Left lung (tissue), 4 donors: ENCODE measurements at regions not wholly inside any gene's neighbourhood (a gene's known extent, or its start where the extent isn't known, plus 50 kb on each side); places are given as distances from the start of the nearest gene placed in this dataset.

Experiments
- ATAC-seq: fragments of 200-7000 bp; cut with Tn5 transposase; one replicate; pipeline ENCODE4 v1.9.1; 2020; ENCODE audit warnings: moderate library complexity
- DNase-seq, 4 donors: peaks; one replicate each; pipeline ENCODE4 v3.0.0-alpha.2; 2013 to 2020
- H3K27ac ChIP-seq, 2 donors: fragments of 200-600 bp; sonication (generic) in 1 of 2; one replicate each; pipeline versions ENCODE4 v1.5.0 to v1.8.0; 2020 to 2021
- H3K27me3 ChIP-seq, 2 donors: fragments of 200-600 bp; sonication (generic) in 1 of 2; one replicate each; pipeline versions ENCODE4 v1.5.0 to v1.8.0; 2020 to 2021
- H3K36me3 ChIP-seq, 2 donors: fragments of 200-600 bp; sonication (generic) in 1 of 2; one replicate each; pipeline versions ENCODE4 v1.5.0 to v1.8.0; 2020 to 2021
- H3K4me1 ChIP-seq, 2 donors: fragments of 200-600 bp; one replicate each; pipeline ENCODE4 v1.8.0; 2021
- H3K4me3 ChIP-seq, 2 donors: fragments of 200-600 bp; sonication (generic) in 1 of 2; one replicate each; pipeline versions ENCODE4 v1.5.0 to v1.8.0; 2020 to 2021; ENCODE audit warnings: mild to moderate bottlenecking in 1 of 2
- H3K9me3 ChIP-seq, 2 donors: fragments of 200-600 bp; sonication (generic) in 1 of 2; one replicate each; pipeline versions ENCODE4 v1.5.0 to v1.8.0; 2020 to 2021
- intact Hi-C, 2 donors: fragments of 100-400 bp; cut with DNase I; formaldehyde crosslinking; loops; one replicate each; pipeline versions ENCODE4 v1.11.2 to v1.14.2; 2022
- TF ChIP-seq, protein P1 (sequence below), 2 donors: fragments of 200-600 bp; sonication (generic) in 1 of 2; IDR thresholded peaks; one replicate each; pipeline versions ENCODE4 v1.5.0 to v1.8.0; 2021; ENCODE audit warnings: antibody characterized with exemption in 2 of 2
- donor health status: DM: no; HTN: yes; CAD: no.
- donor health status: DM: no; HTN: no; CAD: no.

DNA sequence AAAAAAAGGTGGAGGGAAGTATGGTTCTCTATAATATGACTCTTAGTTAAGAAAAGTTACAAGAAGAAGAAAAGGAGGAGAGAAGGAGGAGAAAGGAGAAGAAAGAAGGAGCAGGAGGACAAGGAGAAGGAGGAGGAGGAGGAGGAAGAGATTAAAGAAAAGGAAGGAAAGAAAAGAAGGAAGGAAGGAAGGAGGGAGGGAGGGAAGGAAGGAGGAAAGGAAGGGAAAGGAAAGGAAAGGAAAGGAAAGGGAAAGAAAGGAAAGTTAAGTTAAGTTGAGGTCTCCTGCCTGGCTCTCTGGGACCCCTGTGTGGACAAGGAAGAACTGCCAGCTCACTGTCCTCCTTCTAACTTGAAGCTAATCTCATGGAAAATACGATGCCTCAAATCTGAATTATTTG lies 429.5 kb downstream of the TSHZ3 start:
- TF ChIP-seq, protein P1, sequence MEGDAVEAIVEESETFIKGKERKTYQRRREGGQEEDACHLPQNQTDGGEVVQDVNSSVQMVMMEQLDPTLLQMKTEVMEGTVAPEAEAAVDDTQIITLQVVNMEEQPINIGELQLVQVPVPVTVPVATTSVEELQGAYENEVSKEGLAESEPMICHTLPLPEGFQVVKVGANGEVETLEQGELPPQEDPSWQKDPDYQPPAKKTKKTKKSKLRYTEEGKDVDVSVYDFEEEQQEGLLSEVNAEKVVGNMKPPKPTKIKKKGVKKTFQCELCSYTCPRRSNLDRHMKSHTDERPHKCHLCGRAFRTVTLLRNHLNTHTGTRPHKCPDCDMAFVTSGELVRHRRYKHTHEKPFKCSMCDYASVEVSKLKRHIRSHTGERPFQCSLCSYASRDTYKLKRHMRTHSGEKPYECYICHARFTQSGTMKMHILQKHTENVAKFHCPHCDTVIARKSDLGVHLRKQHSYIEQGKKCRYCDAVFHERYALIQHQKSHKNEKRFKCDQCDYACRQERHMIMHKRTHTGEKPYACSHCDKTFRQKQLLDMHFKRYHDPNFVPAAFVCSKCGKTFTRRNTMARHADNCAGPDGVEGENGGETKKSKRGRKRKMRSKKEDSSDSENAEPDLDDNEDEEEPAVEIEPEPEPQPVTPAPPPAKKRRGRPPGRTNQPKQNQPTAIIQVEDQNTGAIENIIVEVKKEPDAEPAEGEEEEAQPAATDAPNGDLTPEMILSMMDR (IDR thresholded peaks at IDR 0.05): no peak
- H3K36me3 ChIP-seq: no peaks in the 10 kb centered on the region
- ATAC-seq: no peak
- no peak for DNase-seq
- no peak overlapping the region for H3K27ac ChIP-seq
- no peaks in the 10 kb centered on the region for H3K9me3 ChIP-seq
- H3K4me3 ChIP-seq: no peak overlapping the region
- H3K27me3 ChIP-seq: peaks cover 0 to 25% of the 10 kb centered on the region in 2 donors
- no peaks in the 10 kb centered on the region for H3K4me1 ChIP-seq
- intact Hi-C loops: no loop called here

DNA sequence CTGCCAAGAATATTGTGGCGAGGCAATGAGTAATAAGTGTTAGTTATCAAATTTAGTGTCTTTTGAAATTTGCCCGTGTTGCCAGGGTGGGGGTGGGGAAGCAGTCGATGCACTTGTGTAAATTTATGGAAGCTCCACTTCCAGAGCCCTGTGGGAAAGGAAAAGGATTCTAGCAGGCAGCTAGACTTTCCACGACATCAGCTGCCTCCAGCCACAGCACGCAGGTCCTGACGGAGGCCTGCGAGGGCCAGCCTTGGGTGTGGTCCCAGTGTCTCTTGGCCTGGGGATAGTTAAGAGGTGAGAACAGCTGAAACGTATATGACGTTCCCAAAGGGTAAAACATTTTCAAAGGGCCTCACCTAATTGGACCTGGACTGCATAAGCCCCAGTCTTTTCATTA lies 433.0 kb downstream of the TSHZ3 start:
- H3K9me3 ChIP-seq: no peaks in the 10 kb centered on the region
- no peaks in the 10 kb centered on the region for H3K4me1 ChIP-seq
- no peaks in the 10 kb centered on the region for H3K36me3 ChIP-seq
- no peak overlapping the region for H3K27ac ChIP-seq
- ATAC-seq: no peak
- H3K4me3 ChIP-seq: no peak overlapping the region
- TF ChIP-seq, protein P1 (IDR thresholded peaks at IDR 0.05): no peak
- no peak for DNase-seq
- intact Hi-C loops: no loop called here
- H3K27me3 ChIP-seq: peaks cover 0 to 10% of the 10 kb centered on the region in 2 donors

DNA sequence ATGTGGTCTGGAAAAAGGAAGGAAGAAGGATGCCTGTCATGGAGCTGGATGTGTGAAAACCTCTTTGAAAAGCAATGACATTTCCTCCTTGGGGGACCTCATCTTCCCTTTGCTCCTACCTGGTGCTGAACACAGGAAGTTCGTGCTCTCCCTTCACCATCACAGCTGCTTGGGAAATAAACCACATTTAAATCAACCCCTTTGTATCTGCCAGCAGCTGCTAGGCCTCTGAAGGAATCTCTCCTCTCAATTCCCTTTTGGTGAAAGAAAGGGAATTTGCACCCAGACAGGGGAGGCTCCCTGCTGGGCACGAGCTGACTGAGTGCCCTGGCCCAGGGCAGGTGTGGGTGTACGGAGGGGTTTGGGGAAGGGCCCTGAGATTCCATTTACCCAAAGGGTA lies 437.7 kb downstream of the TSHZ3 start:
- TF ChIP-seq, protein P1 (IDR thresholded peaks at IDR 0.05): no peak
- DNase-seq (no peak), ATAC-seq (no peak)
- Histone ChIP-seq H3K27me3 (no peaks in the 10 kb centered on the region), H3K36me3 (no peaks in the 10 kb centered on the region), H3K9me3 (no peaks in the 10 kb centered on the region), H3K27ac (no peak overlapping the region), H3K4me1 (no peaks in the 10 kb centered on the region), H3K4me3 (no peak overlapping the region)
- intact Hi-C loops: no loop called here

DNA sequence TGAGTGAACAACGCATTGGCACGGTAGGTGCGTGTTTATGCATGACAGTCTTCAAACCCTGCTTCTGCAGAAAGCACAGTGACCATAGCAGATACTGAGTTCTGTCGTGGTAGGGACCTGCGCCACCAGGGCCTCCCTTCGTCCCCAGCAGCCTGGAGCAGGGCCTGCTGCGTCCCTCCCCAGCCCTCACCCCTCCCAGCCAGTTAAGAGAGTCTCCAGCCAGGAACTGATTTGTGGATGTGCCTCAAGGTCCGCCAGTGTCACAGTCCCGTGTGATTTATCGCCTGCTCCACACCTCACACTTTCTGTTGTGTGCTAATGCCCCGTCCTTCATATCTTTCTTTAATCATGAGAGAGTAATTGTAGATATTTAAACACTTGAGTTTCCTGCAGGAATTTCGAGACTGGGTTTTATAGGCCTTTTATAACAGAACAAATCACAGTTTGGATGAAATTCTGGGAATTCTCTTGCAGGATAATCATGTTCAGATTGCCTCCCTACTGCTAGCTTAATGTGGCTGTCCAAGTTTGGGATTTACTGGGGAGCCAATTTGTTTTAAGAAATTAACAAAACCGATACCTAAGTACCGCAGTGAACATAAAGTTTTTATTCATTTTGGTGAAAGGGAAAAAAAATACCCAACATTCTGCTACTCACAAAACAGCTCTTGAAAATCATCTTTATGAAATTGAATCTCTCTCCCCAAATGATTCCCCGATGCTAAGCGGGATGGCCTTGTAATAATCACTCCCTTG lies 438.6 kb downstream of the TSHZ3 start:
- no peaks in the 10 kb centered on the region for H3K36me3 ChIP-seq
- H3K4me1 ChIP-seq: no peaks in the 10 kb centered on the region
- H3K27ac ChIP-seq: no peak overlapping the region
- H3K4me3 ChIP-seq: no peak overlapping the region
- ATAC-seq (no peak), DNase-seq (no peak)
- H3K9me3 ChIP-seq: no peaks in the 10 kb centered on the region
- TF ChIP-seq, protein P1 (IDR thresholded peaks at IDR 0.05): no peak
- H3K27me3 ChIP-seq: no peaks in the 10 kb centered on the region
- intact Hi-C loops: no loop called here

DNA sequence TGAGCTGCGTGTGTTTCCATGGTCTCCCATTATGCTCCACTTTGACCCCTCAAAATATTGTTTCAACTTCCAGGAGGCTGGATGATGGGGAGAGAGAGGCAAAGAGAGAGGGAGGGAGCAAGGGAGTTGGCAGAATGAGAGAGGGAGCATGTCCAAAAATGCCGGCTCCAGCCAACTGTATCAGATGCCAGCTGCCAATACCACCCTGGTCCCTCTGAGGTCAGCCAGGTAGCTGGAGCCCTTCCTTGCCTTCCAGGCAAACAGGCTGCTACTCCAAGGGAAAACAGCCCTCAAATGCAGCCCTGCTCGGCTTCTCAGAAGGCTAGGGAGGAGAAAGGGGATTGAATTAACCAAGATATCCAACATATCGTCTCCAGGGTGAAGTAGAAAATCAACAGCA lies 440.0 kb downstream of the TSHZ3 start:
- ATAC-seq: no peak
- TF ChIP-seq, protein P1 (IDR thresholded peaks at IDR 0.05): no peak
- H3K36me3 ChIP-seq: no peaks in the 10 kb centered on the region
- H3K27me3 ChIP-seq: no peaks in the 10 kb centered on the region
- no peak overlapping the region for H3K27ac ChIP-seq
- H3K9me3 ChIP-seq: no peaks in the 10 kb centered on the region
- H3K4me3 ChIP-seq: no peak overlapping the region
- no peaks in the 10 kb centered on the region for H3K4me1 ChIP-seq
- intact Hi-C loops: no loop called here
- DNase-seq: no peak
